ENCODE measurements at regions not wholly inside any gene's neighbourhood (a gene's known extent, or its start where the extent isn't known, plus 50 kb on each side); places are given as distances from the start of the nearest gene placed in this dataset.

- no peaks in the 10 kb centered on the region for H3K4me1 ChIP-seq (ENCODE audit: control insufficient read depth, insufficient read depth, low read length)
- no peak for DNase-seq (ENCODE audit: low read depth, low spot score)
- H3K36me3 ChIP-seq (ENCODE audit: control insufficient read depth, insufficient read depth, low read length) = no peaks in the 10 kb centered on the region
- no peaks in the 10 kb centered on the region for H3K27me3 ChIP-seq (ENCODE audit: control insufficient read depth, insufficient read depth, low read length)
- H3K27ac ChIP-seq (ENCODE audit: low read length) = no peak overlapping the region
- H3K9me3 ChIP-seq (ENCODE audit: control insufficient read depth, insufficient read depth, low read length) = no peaks in the 10 kb centered on the region
- no CpG with 5 or more reads among the region's 2 CpGs for WGBS (ENCODE audit: insufficient coverage, insufficient read length)
- H3K4me3 ChIP-seq (ENCODE audit: low read length) = no peak overlapping the region
Observed at GRCh38 chr12:43284486-43285158, 267.4 kb downstream of the ADAMTS20 start.

GRCh38 chr12:43283206-43283605 lies 268.8 kb downstream of the ADAMTS20 start:
- Histone ChIP-seq H3K4me1 (ENCODE audit: control insufficient read depth, insufficient read depth, low read length) (no peaks in the 10 kb centered on the region), H3K36me3 (ENCODE audit: control insufficient read depth, insufficient read depth, low read length) (no peaks in the 10 kb centered on the region), H3K27me3 (ENCODE audit: control insufficient read depth, insufficient read depth, low read length) (no peaks in the 10 kb centered on the region), H3K4me3 (ENCODE audit: low read length) (no peak overlapping the region), H3K27ac (ENCODE audit: low read length) (no peak overlapping the region), H3K9me3 (ENCODE audit: control insufficient read depth, insufficient read depth, low read length) (no peaks in the 10 kb centered on the region)
- DNase-seq (ENCODE audit: low read depth, low spot score) = no peak

- no peak for DNase-seq (ENCODE audit: low read depth, low spot score)
- H3K4me1 ChIP-seq (ENCODE audit: control insufficient read depth, insufficient read depth, low read length) = no peaks in the 10 kb centered on the region
- H3K9me3 ChIP-seq (ENCODE audit: control insufficient read depth, insufficient read depth, low read length) = no peaks in the 10 kb centered on the region
- H3K36me3 ChIP-seq (ENCODE audit: control insufficient read depth, insufficient read depth, low read length) = no peaks in the 10 kb centered on the region
- no peaks in the 10 kb centered on the region for H3K27me3 ChIP-seq (ENCODE audit: control insufficient read depth, insufficient read depth, low read length)
- H3K4me3 ChIP-seq (ENCODE audit: low read length) = no peak overlapping the region
- no peak overlapping the region for H3K27ac ChIP-seq (ENCODE audit: low read length)
Observed at GRCh38 chr12:43282106-43282505, 269.9 kb downstream of the ADAMTS20 start.

GRCh38 chr12:43281563-43281962 lies 270.4 kb downstream of the ADAMTS20 start:
- Histone ChIP-seq H3K9me3 (ENCODE audit: control insufficient read depth, insufficient read depth, low read length) (no peaks in the 10 kb centered on the region), H3K27me3 (ENCODE audit: control insufficient read depth, insufficient read depth, low read length) (no peaks in the 10 kb centered on the region)
- no peak for DNase-seq (ENCODE audit: low read depth, low spot score)

GRCh38 chr12:43278541-43278832 lies 273.5 kb downstream of the ADAMTS20 start:
- H3K9me3 ChIP-seq (ENCODE audit: control insufficient read depth, insufficient read depth, low read length) = no peaks in the 10 kb centered on the region
- no peak overlapping the region for H3K27ac ChIP-seq (ENCODE audit: low read length)
- H3K4me1 ChIP-seq (ENCODE audit: control insufficient read depth, insufficient read depth, low read length) = no peaks in the 10 kb centered on the region
- no peak for DNase-seq (ENCODE audit: low read depth, low spot score)
- H3K36me3 ChIP-seq (ENCODE audit: control insufficient read depth, insufficient read depth, low read length) = no peaks in the 10 kb centered on the region
- no CpG with 5 or more reads among the region's 3 CpGs for WGBS (ENCODE audit: insufficient coverage, insufficient read length)
- H3K27me3 ChIP-seq (ENCODE audit: control insufficient read depth, insufficient read depth, low read length) = no peaks in the 10 kb centered on the region
- no peak overlapping the region for H3K4me3 ChIP-seq (ENCODE audit: low read length)

More at GRCh38 chr12:43281563-43281962, 270.4 kb downstream of the ADAMTS20 start:
- H3K4me1 ChIP-seq (ENCODE audit: control insufficient read depth, insufficient read depth, low read length) = no peaks in the 10 kb centered on the region
- H3K36me3 ChIP-seq (ENCODE audit: control insufficient read depth, insufficient read depth, low read length) = no peaks in the 10 kb centered on the region
- H3K4me3 ChIP-seq (ENCODE audit: low read length) = no peak overlapping the region
- no CpG with 5 or more reads among the region's 3 CpGs for WGBS (ENCODE audit: insufficient coverage, insufficient read length)
- H3K27ac ChIP-seq (ENCODE audit: low read length) = no peak overlapping the region

- no peaks in the 10 kb centered on the region for H3K36me3 ChIP-seq (ENCODE audit: control insufficient read depth, insufficient read depth, low read length)
- no peak for DNase-seq (ENCODE audit: low read depth, low spot score)
- WGBS (ENCODE audit: insufficient coverage, insufficient read length) = no CpG with 5 or more reads among the region's 7 CpGs
- H3K4me1 ChIP-seq (ENCODE audit: control insufficient read depth, insufficient read depth, low read length) = no peaks in the 10 kb centered on the region
- no peaks in the 10 kb centered on the region for H3K9me3 ChIP-seq (ENCODE audit: control insufficient read depth, insufficient read depth, low read length)
- no peak overlapping the region for H3K4me3 ChIP-seq (ENCODE audit: low read length)
- H3K27ac ChIP-seq (ENCODE audit: low read length) = no peak overlapping the region
- no peaks in the 10 kb centered on the region for H3K27me3 ChIP-seq (ENCODE audit: control insufficient read depth, insufficient read depth, low read length)
Observed at GRCh38 chr12:43277651-43278540, 274.1 kb downstream of the ADAMTS20 start.

GRCh38 chr12:43273467-43273866 lies 278.5 kb downstream of the ADAMTS20 start:
- no CpG with 5 or more reads among the region's 2 CpGs for WGBS (ENCODE audit: insufficient coverage, insufficient read length)
- H3K27ac ChIP-seq (ENCODE audit: low read length) = no peak overlapping the region
- DNase-seq (ENCODE audit: low read depth, low spot score) = no peak

GRCh38 chr12:43271659-43272058 lies 280.3 kb downstream of the ADAMTS20 start:
- Histone ChIP-seq H3K27me3 (ENCODE audit: control insufficient read depth, insufficient read depth, low read length) (no peaks in the 10 kb centered on the region), H3K36me3 (ENCODE audit: control insufficient read depth, insufficient read depth, low read length) (no peaks in the 10 kb centered on the region), H3K9me3 (ENCODE audit: control insufficient read depth, insufficient read depth, low read length) (no peaks in the 10 kb centered on the region), H3K4me3 (ENCODE audit: low read length) (no peak overlapping the region), H3K4me1 (ENCODE audit: control insufficient read depth, insufficient read depth, low read length) (peaks cover 2% of the 10 kb centered on the region; the same call in 1 of the 2 replicates), H3K27ac (ENCODE audit: low read length) (no peak overlapping the region)
- no CpG with 5 or more reads among the region's 2 CpGs for WGBS (ENCODE audit: insufficient coverage, insufficient read length)
- DNase-seq (ENCODE audit: low read depth, low spot score) = no peak

More at GRCh38 chr12:43273467-43273866, 278.5 kb downstream of the ADAMTS20 start:
- Histone ChIP-seq H3K4me1 (ENCODE audit: control insufficient read depth, insufficient read depth, low read length) (no peaks in the 10 kb centered on the region; the same call in 1 of the 2 replicates), H3K27me3 (ENCODE audit: control insufficient read depth, insufficient read depth, low read length) (no peaks in the 10 kb centered on the region), H3K36me3 (ENCODE audit: control insufficient read depth, insufficient read depth, low read length) (no peaks in the 10 kb centered on the region), H3K4me3 (ENCODE audit: low read length) (no peak overlapping the region), H3K9me3 (ENCODE audit: control insufficient read depth, insufficient read depth, low read length) (no peaks in the 10 kb centered on the region)

- no peak overlapping the region for H3K27ac ChIP-seq (ENCODE audit: low read length)
- H3K27me3 ChIP-seq (ENCODE audit: control insufficient read depth, insufficient read depth, low read length) = no peaks in the 10 kb centered on the region
- no peaks in the 10 kb centered on the region for H3K9me3 ChIP-seq (ENCODE audit: control insufficient read depth, insufficient read depth, low read length)
- WGBS (ENCODE audit: insufficient coverage, insufficient read length) = no CpG with 5 or more reads among the region's 3 CpGs
- H3K36me3 ChIP-seq (ENCODE audit: control insufficient read depth, insufficient read depth, low read length) = no peaks in the 10 kb centered on the region
- no peak overlapping the region for H3K4me3 ChIP-seq (ENCODE audit: low read length)
- DNase-seq (ENCODE audit: low read depth, low spot score) = no peak
- H3K4me1 ChIP-seq (ENCODE audit: control insufficient read depth, insufficient read depth, low read length) = peaks cover 2% of the 10 kb centered on the region; the same call in 1 of the 2 replicates
Observed at GRCh38 chr12:43267818-43268217, 284.2 kb downstream of the ADAMTS20 start.

- Histone ChIP-seq H3K4me1 (ENCODE audit: control insufficient read depth, insufficient read depth, low read length) (no peaks in the 10 kb centered on the region), H3K36me3 (ENCODE audit: control insufficient read depth, insufficient read depth, low read length) (no peaks in the 10 kb centered on the region), H3K9me3 (ENCODE audit: control insufficient read depth, insufficient read depth, low read length) (no peaks in the 10 kb centered on the region), H3K27me3 (ENCODE audit: control insufficient read depth, insufficient read depth, low read length) (no peaks in the 10 kb centered on the region), H3K27ac (ENCODE audit: low read length) (no peak overlapping the region), H3K4me3 (ENCODE audit: low read length) (no peak overlapping the region)
- DNase-seq (ENCODE audit: low read depth, low spot score) = no peak
- WGBS (ENCODE audit: insufficient coverage, insufficient read length) = no CpG with 5 or more reads among the region's 1 CpG
Observed at GRCh38 chr12:43261701-43262100, 290.3 kb downstream of the ADAMTS20 start.
